Right atrium auricular region (tissue), 2 donors: ENCODE measurements at regions not wholly inside any gene's neighbourhood (a gene's known extent, or its start where the extent isn't known, plus 50 kb on each side); places are given as distances from the start of the nearest gene placed in this dataset.

Experiments used
- DNase-seq: peaks from one replicate; pipeline ENCODE4 v3.0.0-alpha.2; 2019; ENCODE audit warnings: low spot score
- H3K27ac ChIP-seq, 2 donors: fragments of 200-600 bp; sonication (generic); 1 replicate in 1 of 2; 2 replicates in 1 of 2; pipeline ENCODE4 v1.5.1; 2016 to 2019
- H3K27me3 ChIP-seq, 2 donors: fragments of 200-600 bp; sonication (generic); one replicate each; pipeline versions ENCODE4 v1.5.1 to v1.6.0; 2017 to 2019
- H3K36me3 ChIP-seq: fragments of 200-600 bp; sonication (generic); one replicate; pipeline ENCODE4 v1.5.1; 2016
- H3K4me1 ChIP-seq, 2 donors: fragments of 200-600 bp; sonication (generic); one replicate each; pipeline versions ENCODE4 v1.5.1 to v1.6.0; 2017 to 2019
- H3K4me3 ChIP-seq, 2 donors: fragments of 200-600 bp; sonication (generic); 1 replicate in 1 of 2; 2 replicates in 1 of 2; pipeline ENCODE4 v1.5.1; 2017 to 2019; ENCODE audit warnings: mild to moderate bottlenecking in 1 of 2, moderate library complexity in 1 of 2
- H3K9me3 ChIP-seq, 2 donors: fragments of 200-600 bp; sonication (generic); one replicate each; pipeline ENCODE4 v1.5.1; 2019
- TF ChIP-seq, protein P1 (sequence below), 2 donors: fragments of 200-600 bp; sonication (generic); IDR thresholded peaks; one replicate each; pipeline ENCODE4 v1.5.1; 2019; ENCODE audit warnings: antibody characterized with exemption in 2 of 2

DNA sequence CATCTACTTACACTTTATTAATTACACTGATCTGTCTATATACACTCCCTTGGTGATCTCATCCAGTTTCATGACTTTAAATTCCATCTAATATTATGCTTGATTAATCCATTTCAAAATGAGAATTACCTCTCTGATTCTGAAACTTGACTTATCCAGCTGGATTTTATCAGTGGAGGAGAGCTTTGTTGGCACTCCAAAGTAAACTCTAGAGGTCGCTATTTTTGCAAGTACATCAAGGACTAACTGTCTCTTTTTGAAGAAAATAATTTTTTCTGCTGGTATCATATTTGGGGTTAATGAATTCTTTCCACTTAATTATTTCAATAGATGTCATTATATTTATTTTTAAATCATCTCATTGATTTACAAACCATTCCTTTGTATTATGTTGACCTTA is 630.3 kb upstream of the MAN1A1 start:
- H3K4me3 ChIP-seq, result no peak overlapping the region
- no peaks in the 10 kb centered on the region for H3K4me1 ChIP-seq
- TF ChIP-seq, protein P1, sequence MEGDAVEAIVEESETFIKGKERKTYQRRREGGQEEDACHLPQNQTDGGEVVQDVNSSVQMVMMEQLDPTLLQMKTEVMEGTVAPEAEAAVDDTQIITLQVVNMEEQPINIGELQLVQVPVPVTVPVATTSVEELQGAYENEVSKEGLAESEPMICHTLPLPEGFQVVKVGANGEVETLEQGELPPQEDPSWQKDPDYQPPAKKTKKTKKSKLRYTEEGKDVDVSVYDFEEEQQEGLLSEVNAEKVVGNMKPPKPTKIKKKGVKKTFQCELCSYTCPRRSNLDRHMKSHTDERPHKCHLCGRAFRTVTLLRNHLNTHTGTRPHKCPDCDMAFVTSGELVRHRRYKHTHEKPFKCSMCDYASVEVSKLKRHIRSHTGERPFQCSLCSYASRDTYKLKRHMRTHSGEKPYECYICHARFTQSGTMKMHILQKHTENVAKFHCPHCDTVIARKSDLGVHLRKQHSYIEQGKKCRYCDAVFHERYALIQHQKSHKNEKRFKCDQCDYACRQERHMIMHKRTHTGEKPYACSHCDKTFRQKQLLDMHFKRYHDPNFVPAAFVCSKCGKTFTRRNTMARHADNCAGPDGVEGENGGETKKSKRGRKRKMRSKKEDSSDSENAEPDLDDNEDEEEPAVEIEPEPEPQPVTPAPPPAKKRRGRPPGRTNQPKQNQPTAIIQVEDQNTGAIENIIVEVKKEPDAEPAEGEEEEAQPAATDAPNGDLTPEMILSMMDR (IDR thresholded peaks at IDR 0.05), result peak in 1 of 2 donors; percentile 12
- H3K36me3 ChIP-seq, result no peaks in the 10 kb centered on the region
- DNase-seq, result no peak
- no peak overlapping the region for H3K27ac ChIP-seq
- no peaks in the 10 kb centered on the region for H3K9me3 ChIP-seq
- H3K27me3 ChIP-seq, result no peaks in the 10 kb centered on the region

DNA sequence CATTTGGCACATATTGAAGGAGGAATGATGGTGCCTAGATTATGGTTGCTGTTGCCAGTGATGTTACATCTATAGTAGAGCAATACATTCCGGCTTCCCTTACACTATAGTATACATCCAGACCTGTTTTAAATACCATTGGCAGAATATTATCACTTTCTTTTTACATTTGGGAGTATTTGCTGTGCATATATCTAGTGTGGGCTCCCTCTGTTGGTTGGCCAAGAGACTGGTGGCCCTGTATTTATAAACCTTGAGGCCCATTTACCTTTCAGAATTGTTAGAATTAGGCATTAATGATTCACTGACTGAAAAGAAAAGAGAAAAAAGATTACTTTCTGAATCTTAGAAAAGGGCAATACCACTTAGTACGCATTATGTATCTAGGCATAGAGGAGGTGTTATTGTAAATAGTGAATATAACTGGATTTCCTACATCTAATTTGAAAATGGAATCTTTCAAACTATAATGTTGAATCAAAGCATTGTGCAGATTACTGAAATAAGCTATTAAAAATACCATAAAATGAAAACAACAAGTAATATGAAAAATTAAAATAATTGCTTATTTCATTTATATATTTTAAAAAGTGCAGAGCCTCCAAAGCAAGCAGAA is 628.8 kb upstream of the MAN1A1 start:
- no peaks in the 10 kb centered on the region for H3K36me3 ChIP-seq
- no peak for DNase-seq
- H3K27ac ChIP-seq, result no peak overlapping the region
- TF ChIP-seq, protein P1 (IDR thresholded peaks at IDR 0.05), result peak in 1 of 2 donors; percentile 34
- H3K27me3 ChIP-seq, result no peaks in the 10 kb centered on the region
- no peaks in the 10 kb centered on the region for H3K4me1 ChIP-seq
- no peaks in the 10 kb centered on the region for H3K9me3 ChIP-seq
- no peak overlapping the region for H3K4me3 ChIP-seq

DNA sequence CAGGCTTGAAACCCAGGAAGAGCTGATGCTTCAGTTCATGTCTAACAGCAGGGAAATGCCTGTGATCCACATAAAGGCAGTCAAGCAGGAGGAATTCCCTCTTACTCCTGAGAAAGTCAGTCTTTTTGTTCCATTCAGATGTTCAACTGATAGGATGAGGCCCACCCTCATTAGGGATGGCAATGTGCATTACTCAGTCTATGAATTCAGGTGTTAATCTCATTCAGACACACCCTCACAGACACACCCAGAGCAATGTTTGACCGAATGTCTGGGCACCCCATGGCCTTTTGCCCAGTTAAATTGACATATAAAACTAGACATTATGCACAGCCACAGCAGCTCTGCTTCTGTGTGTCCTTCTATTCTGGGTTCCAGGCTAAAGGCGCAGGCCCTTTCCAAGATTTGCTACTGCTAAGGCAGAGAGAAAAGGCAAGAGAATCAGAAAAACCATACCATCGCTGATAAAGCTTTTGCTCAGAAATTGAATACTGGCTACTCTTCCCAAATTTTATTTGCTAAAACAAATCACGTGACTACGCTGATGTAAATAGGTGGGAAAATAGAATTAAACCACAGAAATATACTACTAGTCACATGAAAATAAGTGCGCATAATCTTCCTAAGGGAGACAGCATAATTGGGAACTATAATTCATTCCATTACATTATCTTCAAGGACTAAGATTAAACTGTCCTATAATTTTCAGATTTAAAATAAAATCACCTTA is 625.0 kb upstream of the MAN1A1 start:
- Histone ChIP-seq H3K27me3 (no peaks in the 10 kb centered on the region), H3K4me3 (no peak overlapping the region), H3K4me1 (no peaks in the 10 kb centered on the region), H3K9me3 (no peaks in the 10 kb centered on the region), H3K27ac (no peak overlapping the region), H3K36me3 (no peaks in the 10 kb centered on the region)
- no peak for DNase-seq
- TF ChIP-seq, protein P1 (IDR thresholded peaks at IDR 0.05), result no peak

GRCh38 chr6:119966484-119966883 is 616.9 kb upstream of the MAN1A1 start:
- Histone ChIP-seq H3K36me3 (no peaks in the 10 kb centered on the region), H3K4me1 (no peaks in the 10 kb centered on the region), H3K27ac (no peak overlapping the region), H3K4me3 (no peak overlapping the region), H3K9me3 (no peaks in the 10 kb centered on the region), H3K27me3 (no peaks in the 10 kb centered on the region)
- DNase-seq, result no peak
- TF ChIP-seq, protein P1 (IDR thresholded peaks at IDR 0.05), result no peak

- no peak overlapping the region for H3K4me3 ChIP-seq
- H3K27me3 ChIP-seq, result no peaks in the 10 kb centered on the region
- H3K36me3 ChIP-seq, result no peaks in the 10 kb centered on the region
- no peak for DNase-seq
- no peaks in the 10 kb centered on the region for H3K4me1 ChIP-seq
- no peaks in the 10 kb centered on the region for H3K9me3 ChIP-seq
- no peak overlapping the region for H3K27ac ChIP-seq
- TF ChIP-seq, protein P1 (IDR thresholded peaks at IDR 0.05), result no peak
These were observed 616.3 kb upstream of the MAN1A1 start for GRCh38 chr6:119965900-119966299.
